Adrenal gland (tissue), 9 donors: ENCODE measurements at regions not wholly inside any gene's neighbourhood (a gene's known extent, or its start where the extent isn't known, plus 50 kb on each side); places are given as distances from the start of the nearest gene placed in this dataset.

Experiments used
- DNase-seq, 7 donors: peaks; one replicate each; pipeline ENCODE4 v3.0.0-alpha.2; 2019 to 2020
- H3K27ac ChIP-seq, 5 donors: fragments of 200-600 bp; sonication (generic) in 4 of 5; 1 replicate in 3 of 5; 2 replicates in 2 of 5; pipeline versions ENCODE4 v1.5.1 to v1.8.0; 2016 to 2020; ENCODE audit warnings: mild to moderate bottlenecking in 1 of 5
- H3K27me3 ChIP-seq: fragments of 200-600 bp; 2 replicates; pipeline ENCODE4 v1.8.0; 2021
- H3K36me3 ChIP-seq, 2 donors: fragments of 200-600 bp; replicated peaks in 1 of 2; 1 replicate in 1 of 2; 2 replicates in 1 of 2; pipeline versions ENCODE4 v1.5.1 to v1.8.0; 2018 to 2022
- H3K4me1 ChIP-seq, 2 donors: fragments of 200-600 bp; replicated peaks in 1 of 2; 1 replicate in 1 of 2; 2 replicates in 1 of 2; pipeline versions ENCODE4 v1.5.1 to v1.8.0; 2018 to 2021
- H3K4me3 ChIP-seq, 4 donors: fragments of 200-600 bp; sonication (generic) in 3 of 4; one replicate each; pipeline ENCODE4 v1.5.1; 2016 to 2018
- H3K9me3 ChIP-seq, 3 donors: fragments of 200-600 bp; sonication (generic) in 1 of 3; replicated peaks in 1 of 3; 1 replicate in 2 of 3; 2 replicates in 1 of 3; pipeline versions ENCODE4 v1.5.1 to v1.8.0; 2016 to 2021
- POLR2A ChIP-seq, 2 donors: fragments of 450-650 bp; IDR thresholded peaks; one replicate each; pipeline ENCODE4 v1.6.1; 2017; ENCODE audit warnings: antibody characterized with exemption in 2 of 2, mild to moderate bottlenecking in 2 of 2, moderate library complexity in 1 of 2
- WGBS, 4 donors: extraction: QIAGEN DNeasy Blood & Tissue Kit in 2 of 4; methylation state at CpG; one replicate each; pipeline versions ENCODE4 v1.1.5 to v1.1.7; 2013 to 2017; 5-methylcytosine and 5-hydroxymethylcytosine counted together
- intact Hi-C, 2 donors: fragments of 100-400 bp; cut with DNase I; formaldehyde crosslinking; loops; one replicate each; pipeline versions ENCODE4 v1.14.1 to v1.15.0; 2022 to 2023
- TF ChIP-seq, protein P1 (sequence below), 6 experiments: fragments of 450-650 bp in 4 of 6; fragments of 200-600 bp in 2 of 6; sonication (generic) in 1 of 6; IDR thresholded peaks; 1 replicate in 5 of 6; 2 replicates in 1 of 6; pipeline versions ENCODE4 v1.5.1 to v1.8.0; 2016 to 2021; ENCODE audit warnings: antibody characterized with exemption in 6 of 6, mild to moderate bottlenecking in 2 of 6, moderate library complexity in 1 of 6
- donor health status: healthy with polysubstance abuse.
- donor health status: Bipolar disorder and iron deficiency.
- donor health status: DM: yes; HTN: yes; CAD: no.
- donor health status: DM: no; HTN: no; CAD: no.
- donor health status: DM: no; HTN: no; CAD: no.

DNA sequence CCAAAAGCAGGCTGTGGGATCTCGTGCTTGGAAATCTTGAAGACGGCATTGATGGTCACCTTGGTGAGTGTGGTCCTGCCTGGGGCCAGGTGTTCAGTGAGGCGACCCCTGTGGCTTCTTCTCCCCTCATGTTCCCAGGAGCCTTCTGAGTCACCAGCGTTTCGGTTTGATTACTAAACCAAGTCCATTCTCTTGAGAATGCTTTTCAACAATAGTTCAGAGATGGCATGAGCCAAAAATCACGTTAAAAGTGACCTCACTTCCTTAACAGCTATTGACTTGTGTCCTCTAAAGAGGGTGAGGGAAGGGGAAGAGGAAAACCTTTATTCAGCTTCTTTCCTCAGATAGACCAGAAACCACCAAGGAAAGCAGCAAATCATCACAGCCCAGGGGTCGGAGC lies 315.2 kb downstream of the GATA3 start:
- H3K36me3 ChIP-seq = no peaks in the 10 kb centered on the region
- intact Hi-C loops = no loop called here
- no peaks in the 10 kb centered on the region for H3K9me3 ChIP-seq
- DNase-seq = no peak
- H3K27me3 ChIP-seq = no peaks in the 10 kb centered on the region
- no peak overlapping the region for H3K27ac ChIP-seq
- TF ChIP-seq, protein P1, sequence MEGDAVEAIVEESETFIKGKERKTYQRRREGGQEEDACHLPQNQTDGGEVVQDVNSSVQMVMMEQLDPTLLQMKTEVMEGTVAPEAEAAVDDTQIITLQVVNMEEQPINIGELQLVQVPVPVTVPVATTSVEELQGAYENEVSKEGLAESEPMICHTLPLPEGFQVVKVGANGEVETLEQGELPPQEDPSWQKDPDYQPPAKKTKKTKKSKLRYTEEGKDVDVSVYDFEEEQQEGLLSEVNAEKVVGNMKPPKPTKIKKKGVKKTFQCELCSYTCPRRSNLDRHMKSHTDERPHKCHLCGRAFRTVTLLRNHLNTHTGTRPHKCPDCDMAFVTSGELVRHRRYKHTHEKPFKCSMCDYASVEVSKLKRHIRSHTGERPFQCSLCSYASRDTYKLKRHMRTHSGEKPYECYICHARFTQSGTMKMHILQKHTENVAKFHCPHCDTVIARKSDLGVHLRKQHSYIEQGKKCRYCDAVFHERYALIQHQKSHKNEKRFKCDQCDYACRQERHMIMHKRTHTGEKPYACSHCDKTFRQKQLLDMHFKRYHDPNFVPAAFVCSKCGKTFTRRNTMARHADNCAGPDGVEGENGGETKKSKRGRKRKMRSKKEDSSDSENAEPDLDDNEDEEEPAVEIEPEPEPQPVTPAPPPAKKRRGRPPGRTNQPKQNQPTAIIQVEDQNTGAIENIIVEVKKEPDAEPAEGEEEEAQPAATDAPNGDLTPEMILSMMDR (IDR thresholded peaks at IDR 0.05) = no peak
- no peak for TF ChIP-seq POLR2A (IDR thresholded peaks at IDR 0.05)
- 58 to 71% (median 64%) methylated on average over 7 of the region's 7 CpGs for WGBS, 4 donors
- no peak overlapping the region for H3K4me3 ChIP-seq
- H3K4me1 ChIP-seq = no peaks in the 10 kb centered on the region

DNA sequence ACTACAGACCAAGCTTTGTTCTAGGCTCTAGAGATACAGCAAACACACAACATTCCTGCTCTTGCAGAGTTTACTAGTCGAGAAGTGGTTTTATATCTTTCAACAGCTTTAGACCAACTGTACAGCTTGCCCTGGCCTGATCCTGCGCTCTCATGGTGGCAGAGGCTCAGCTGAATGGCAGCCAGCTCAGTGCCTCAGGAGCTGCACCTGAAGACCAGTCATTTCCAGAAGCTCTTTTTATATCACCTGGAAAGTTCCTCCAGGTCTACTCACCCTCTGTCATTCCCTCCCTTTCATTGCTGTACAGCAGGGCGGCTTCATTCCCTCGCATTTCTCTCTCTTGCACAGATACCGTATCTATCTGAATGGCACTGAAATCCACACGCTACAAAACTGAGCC lies 319.8 kb downstream of the GATA3 start:
- H3K4me3 ChIP-seq = no peak overlapping the region
- 88 to 92% (median 89%) methylated on average over 6 of the region's 6 CpGs for WGBS, 4 donors
- no peaks in the 10 kb centered on the region for H3K27me3 ChIP-seq
- no peaks in the 10 kb centered on the region for H3K4me1 ChIP-seq
- TF ChIP-seq, protein P1 (IDR thresholded peaks at IDR 0.05) = no peak
- no peak for TF ChIP-seq POLR2A (IDR thresholded peaks at IDR 0.05)
- DNase-seq = no peak
- H3K9me3 ChIP-seq = no peaks in the 10 kb centered on the region
- no peaks in the 10 kb centered on the region for H3K36me3 ChIP-seq
- H3K27ac ChIP-seq = no peak overlapping the region
- intact Hi-C loops = no loop called here

DNA sequence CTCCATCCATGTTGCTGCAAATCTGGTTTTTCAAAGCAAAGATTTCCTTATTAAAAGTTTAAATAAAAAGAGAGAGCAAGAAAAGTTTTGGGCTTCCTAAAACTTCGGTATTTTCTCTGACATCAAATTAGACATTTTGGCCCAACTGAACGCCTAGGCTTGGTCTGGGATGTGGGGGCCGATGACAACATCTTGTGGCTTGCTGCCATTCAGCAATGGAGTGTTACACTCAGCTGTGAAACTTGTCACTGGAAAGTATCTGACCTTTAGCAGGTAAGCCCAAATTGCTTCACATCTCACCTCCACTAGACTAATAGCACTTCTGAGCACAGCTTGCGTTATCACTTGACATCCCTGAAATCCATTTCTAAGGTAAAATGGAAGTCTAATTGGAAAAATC lies 320.6 kb downstream of the GATA3 start:
- Histone ChIP-seq H3K27ac (no peak overlapping the region), H3K9me3 (no peaks in the 10 kb centered on the region), H3K4me3 (no peak overlapping the region), H3K4me1 (no peaks in the 10 kb centered on the region), H3K27me3 (no peaks in the 10 kb centered on the region), H3K36me3 (no peaks in the 10 kb centered on the region)
- intact Hi-C loops = no loop called here
- no peak for DNase-seq
- 71 to 79% (median 78%) methylated on average over 4 of the region's 4 CpGs for WGBS, 4 donors
- TF ChIP-seq, protein P1 (IDR thresholded peaks at IDR 0.05) = no peak
- TF ChIP-seq POLR2A (IDR thresholded peaks at IDR 0.05) = no peak

DNA sequence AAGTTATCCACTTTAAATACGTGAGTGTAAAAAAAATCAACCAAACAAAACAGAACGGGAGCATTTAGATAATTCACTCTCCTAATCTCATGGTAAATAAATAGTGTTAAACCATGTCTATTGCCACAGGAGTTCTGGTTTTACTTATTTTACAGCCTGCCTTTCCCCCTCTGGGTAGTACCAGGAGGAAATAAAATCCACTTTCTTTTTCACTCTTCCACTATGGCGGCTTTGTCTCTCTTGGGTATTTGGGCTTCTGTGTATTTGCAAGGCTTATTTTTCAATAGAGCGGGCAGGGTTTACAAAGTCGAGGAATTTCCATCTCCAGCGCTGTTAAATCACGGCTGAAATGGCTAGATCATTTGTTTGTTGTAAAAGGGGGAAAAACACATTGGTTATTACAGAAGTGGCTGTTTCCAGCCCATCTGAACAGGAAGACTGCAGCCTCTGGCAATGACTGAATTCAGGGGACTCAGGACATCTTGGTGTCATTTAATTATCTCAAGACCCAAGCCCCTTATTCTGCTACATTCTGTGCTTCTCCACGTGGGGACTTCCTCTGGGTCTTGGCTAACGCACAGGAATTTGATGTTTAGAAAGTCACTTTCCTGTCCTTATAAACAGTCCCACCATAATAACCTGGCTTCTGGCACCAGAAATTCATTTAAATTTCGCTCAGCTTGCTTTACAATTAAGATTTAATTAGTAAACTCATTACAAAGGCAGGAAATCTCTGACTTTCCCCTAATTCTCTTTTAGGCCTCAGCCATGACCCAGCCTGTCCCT lies 323.9 kb downstream of the GATA3 start:
- H3K4me1 ChIP-seq = no peaks in the 10 kb centered on the region
- H3K27me3 ChIP-seq = no peaks in the 10 kb centered on the region
- DNase-seq = no peak
- no peaks in the 10 kb centered on the region for H3K36me3 ChIP-seq
- TF ChIP-seq POLR2A (IDR thresholded peaks at IDR 0.05) = no peak
- TF ChIP-seq, protein P1 (IDR thresholded peaks at IDR 0.05) = no peak
- H3K27ac ChIP-seq = no peak overlapping the region
- no peak overlapping the region for H3K4me3 ChIP-seq
- 76 to 82% (median 78%) methylated on average over 10 of the region's 10 CpGs for WGBS, 4 donors
- H3K9me3 ChIP-seq = no peaks in the 10 kb centered on the region
- intact Hi-C loops = no loop called here
